Right atrium auricular region (tissue), 2 donors: ENCODE measurements at regions not wholly inside any gene's neighbourhood (a gene's known extent, or its start where the extent isn't known, plus 50 kb on each side); places are given as distances from the start of the nearest gene placed in this dataset.

Experiments
- DNase-seq: peaks from one replicate; pipeline ENCODE4 v3.0.0-alpha.2; 2019; ENCODE audit warnings: low spot score
- H3K27ac ChIP-seq, 2 donors: fragments of 200-600 bp; sonication (generic); 1 replicate in 1 of 2; 2 replicates in 1 of 2; pipeline ENCODE4 v1.5.1; 2016 to 2019
- H3K27me3 ChIP-seq, 2 donors: fragments of 200-600 bp; sonication (generic); one replicate each; pipeline versions ENCODE4 v1.5.1 to v1.6.0; 2017 to 2019
- H3K36me3 ChIP-seq: fragments of 200-600 bp; sonication (generic); one replicate; pipeline ENCODE4 v1.5.1; 2016
- H3K4me1 ChIP-seq, 2 donors: fragments of 200-600 bp; sonication (generic); one replicate each; pipeline versions ENCODE4 v1.5.1 to v1.6.0; 2017 to 2019
- H3K4me3 ChIP-seq, 2 donors: fragments of 200-600 bp; sonication (generic); 1 replicate in 1 of 2; 2 replicates in 1 of 2; pipeline ENCODE4 v1.5.1; 2017 to 2019; ENCODE audit warnings: mild to moderate bottlenecking in 1 of 2, moderate library complexity in 1 of 2
- H3K9me3 ChIP-seq, 2 donors: fragments of 200-600 bp; sonication (generic); one replicate each; pipeline ENCODE4 v1.5.1; 2019
- CTCF ChIP-seq, 2 donors: fragments of 200-600 bp; sonication (generic); IDR thresholded peaks; one replicate each; pipeline ENCODE4 v1.5.1; 2019; ENCODE audit warnings: antibody characterized with exemption in 2 of 2

GRCh38 chr18:76643996-76644395 lies 149.0 kb upstream of the ZNF516 start:
- Histone ChIP-seq H3K4me3 (no peak overlapping the region), H3K36me3 (no peaks in the 10 kb centered on the region), H3K27me3 (no peaks in the 10 kb centered on the region), H3K4me1 (no peaks in the 10 kb centered on the region), H3K27ac (no peak overlapping the region), H3K9me3 (no peaks in the 10 kb centered on the region)
- TF ChIP-seq CTCF (IDR thresholded peaks at IDR 0.05): no peak
- no peak for DNase-seq

GRCh38 chr18:76643199-76643598 lies 148.2 kb upstream of the ZNF516 start:
- no peaks in the 10 kb centered on the region for H3K9me3 ChIP-seq
- H3K27ac ChIP-seq: no peak overlapping the region
- H3K36me3 ChIP-seq: no peaks in the 10 kb centered on the region
- H3K27me3 ChIP-seq: no peaks in the 10 kb centered on the region
- H3K4me1 ChIP-seq: no peaks in the 10 kb centered on the region
- TF ChIP-seq CTCF (IDR thresholded peaks at IDR 0.05): no peak
- H3K4me3 ChIP-seq: no peak overlapping the region
- no peak for DNase-seq

- Histone ChIP-seq H3K4me1 (no peaks in the 10 kb centered on the region), H3K27ac (no peak overlapping the region), H3K36me3 (no peaks in the 10 kb centered on the region), H3K27me3 (no peaks in the 10 kb centered on the region), H3K9me3 (no peaks in the 10 kb centered on the region), H3K4me3 (no peak overlapping the region)
- DNase-seq: no peak
- no peak for TF ChIP-seq CTCF (IDR thresholded peaks at IDR 0.05)
Measured at GRCh38 chr18:76640438-76640837, 145.4 kb upstream of the ZNF516 start.

GRCh38 chr18:76634564-76634963 lies 139.5 kb upstream of the ZNF516 start:
- no peak for TF ChIP-seq CTCF (IDR thresholded peaks at IDR 0.05)
- Histone ChIP-seq H3K27me3 (no peaks in the 10 kb centered on the region), H3K4me3 (no peak overlapping the region), H3K9me3 (no peaks in the 10 kb centered on the region), H3K4me1 (no peaks in the 10 kb centered on the region), H3K36me3 (no peaks in the 10 kb centered on the region), H3K27ac (no peak overlapping the region)
- DNase-seq: no peak

- TF ChIP-seq CTCF (IDR thresholded peaks at IDR 0.05): no peak
- Histone ChIP-seq H3K9me3 (no peaks in the 10 kb centered on the region), H3K4me3 (no peak overlapping the region), H3K27ac (no peak overlapping the region), H3K36me3 (no peaks in the 10 kb centered on the region), H3K4me1 (no peaks in the 10 kb centered on the region), H3K27me3 (no peaks in the 10 kb centered on the region)
- DNase-seq: no peak
Measured at GRCh38 chr18:76633588-76634269, 138.7 kb upstream of the ZNF516 start.

GRCh38 chr18:76627444-76627843 lies 132.4 kb upstream of the ZNF516 start:
- Histone ChIP-seq H3K9me3 (peaks cover 0 to 9% of the 10 kb centered on the region in 2 donors), H3K36me3 (no peaks in the 10 kb centered on the region), H3K27me3 (no peaks in the 10 kb centered on the region), H3K4me1 (no peaks in the 10 kb centered on the region), H3K27ac (no peak overlapping the region), H3K4me3 (no peak overlapping the region)
- DNase-seq: no peak
- no peak for TF ChIP-seq CTCF (IDR thresholded peaks at IDR 0.05)
